ENCODE measurements at regions not wholly inside any gene's neighbourhood (a gene's known extent, or its start where the extent isn't known, plus 50 kb on each side); places are given as distances from the start of the nearest gene placed in this dataset.

- Histone ChIP-seq H3K9me3 (replicated peaks in 1 of 3) (no peaks in the 10 kb centered on the region), H3K4me3 (no peak overlapping the region), H3K27me3 (no peaks in the 10 kb centered on the region), H3K36me3 (replicated peaks in 1 of 2) (no peaks in the 10 kb centered on the region), H3K27ac (no peak overlapping the region), H3K4me1 (replicated peaks in 1 of 2) (no peaks in the 10 kb centered on the region)
- WGBS, 4 donors: 31 to 70% (median 55%) methylated on average over 2 of the region's 2 CpGs
- DNase-seq: no peak
- TF ChIP-seq CTCF (IDR thresholded peaks at IDR 0.05) (no peak), POLR2A (IDR thresholded peaks at IDR 0.05) (no peak)
- intact Hi-C loops (cut with DNase I): no loop called here
These were observed 2074.3 kb downstream of the TP53TG3F start for GRCh38 chr16:35533683-35534082.

- no peak for DNase-seq
- no peaks in the 10 kb centered on the region for H3K27me3 ChIP-seq
- TF ChIP-seq CTCF (IDR thresholded peaks at IDR 0.05) (no peak), POLR2A (IDR thresholded peaks at IDR 0.05) (no peak)
- H3K36me3 ChIP-seq (replicated peaks in 1 of 2): no peaks in the 10 kb centered on the region
- H3K4me3 ChIP-seq: no peak overlapping the region
- WGBS, 4 donors: 75 to 82% (median 78%) methylated on average over 11 to 27 of the region's 27 CpGs
- H3K27ac ChIP-seq: no peak overlapping the region
- no peaks in the 10 kb centered on the region for H3K9me3 ChIP-seq (replicated peaks in 1 of 3)
- intact Hi-C loops (cut with DNase I): no loop called here
- H3K4me1 ChIP-seq (replicated peaks in 1 of 2): no peaks in the 10 kb centered on the region
These were observed 2084.1 kb downstream of the TP53TG3F start for GRCh38 chr16:35543486-35543885.

- WGBS, 4 donors: 32 to 68% (median 50%) methylated on average over 15 to 31 of the region's 31 CpGs
- DNase-seq: no peak
- intact Hi-C loops (cut with DNase I): no loop called here
These were observed 2093.4 kb downstream of the TP53TG3F start for GRCh38 chr16:35552763-35553162.

GRCh38 chr16:35557731-35558130 is 2098.3 kb downstream of the TP53TG3F start:
- H3K9me3 ChIP-seq (replicated peaks in 1 of 3): no peaks in the 10 kb centered on the region
- WGBS, 4 donors: 32 to 62% (median 58%) methylated on average over 1 to 2 of the region's 2 CpGs
- H3K36me3 ChIP-seq (replicated peaks in 1 of 2): no peaks in the 10 kb centered on the region
- H3K4me3 ChIP-seq: no peak overlapping the region
- no peak for DNase-seq
- intact Hi-C loops (cut with DNase I): loop anchor here in 1 of 2 donors (5.0 kb wide), 1 partner anchor 330 kb away; no protein-coding TSS in a partner anchor
- H3K4me1 ChIP-seq (replicated peaks in 1 of 2): no peaks in the 10 kb centered on the region
- no peak overlapping the region for H3K27ac ChIP-seq
- no peaks in the 10 kb centered on the region for H3K27me3 ChIP-seq
- TF ChIP-seq CTCF (IDR thresholded peaks at IDR 0.05) (no peak), POLR2A (IDR thresholded peaks at IDR 0.05) (no peak)

More at GRCh38 chr16:35552763-35553162, 2093.4 kb downstream of the TP53TG3F start:
- no peak for TF ChIP-seq CTCF (IDR thresholded peaks at IDR 0.05)
- TF ChIP-seq POLR2A (IDR thresholded peaks at IDR 0.05): no peak
- Histone ChIP-seq H3K36me3 (replicated peaks in 1 of 2) (no peaks in the 10 kb centered on the region), H3K27ac (no peak overlapping the region), H3K4me3 (no peak overlapping the region), H3K9me3 (replicated peaks in 1 of 3) (no peaks in the 10 kb centered on the region), H3K4me1 (replicated peaks in 1 of 2) (no peaks in the 10 kb centered on the region), H3K27me3 (no peaks in the 10 kb centered on the region)

Measured in adrenal gland (tissue), 9 donors.